NCI-H748 (cell line): ENCODE measurements at regions not wholly inside any gene's neighbourhood (a gene's known extent, or its start where the extent isn't known, plus 50 kb on each side); places are given as distances from the start of the nearest gene placed in this dataset.

Source experiments
- DNase-seq: peaks from one replicate; lab custom pipeline; 2025; ENCODE audit not compliant: unreplicated experiment; lab: John Stamatoyannopoulos, UW

DNA sequence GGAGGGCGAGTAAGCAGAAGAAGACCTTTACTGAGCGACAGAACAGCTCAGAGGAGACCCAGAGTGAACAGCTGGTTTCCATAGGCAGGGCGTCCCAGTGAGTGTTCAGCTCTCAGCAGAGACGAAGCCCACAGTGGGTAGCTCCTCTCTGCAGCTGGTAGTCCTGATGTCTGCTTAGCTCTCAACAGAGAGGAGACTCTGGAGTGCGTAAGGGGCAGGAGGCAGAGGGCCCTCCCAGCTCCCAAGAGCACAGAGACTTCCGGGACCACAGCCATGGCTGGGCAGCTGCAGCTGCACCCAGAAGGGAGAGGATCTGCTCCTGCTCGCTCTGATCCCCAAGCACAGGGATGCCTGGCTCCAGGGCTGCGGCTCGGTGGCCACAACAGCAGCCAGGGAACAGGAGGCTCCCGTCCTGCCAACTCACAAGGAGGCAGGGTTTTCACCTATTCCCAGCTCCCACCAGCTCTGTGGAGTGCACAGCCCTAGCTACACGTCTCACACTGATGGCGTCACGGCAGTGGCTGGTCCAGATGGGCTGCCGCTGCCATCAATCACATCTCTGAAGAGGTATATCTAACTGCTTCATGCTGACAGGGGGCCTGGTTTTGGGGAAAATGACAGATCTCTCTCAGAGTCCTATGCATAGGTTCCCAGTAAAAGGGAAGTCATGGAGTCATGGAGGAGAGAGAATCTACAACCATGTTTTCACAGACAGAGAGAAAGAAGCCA, 2660.1 kb upstream of the PCDH20 start:
- no peak for DNase-seq

DNA sequence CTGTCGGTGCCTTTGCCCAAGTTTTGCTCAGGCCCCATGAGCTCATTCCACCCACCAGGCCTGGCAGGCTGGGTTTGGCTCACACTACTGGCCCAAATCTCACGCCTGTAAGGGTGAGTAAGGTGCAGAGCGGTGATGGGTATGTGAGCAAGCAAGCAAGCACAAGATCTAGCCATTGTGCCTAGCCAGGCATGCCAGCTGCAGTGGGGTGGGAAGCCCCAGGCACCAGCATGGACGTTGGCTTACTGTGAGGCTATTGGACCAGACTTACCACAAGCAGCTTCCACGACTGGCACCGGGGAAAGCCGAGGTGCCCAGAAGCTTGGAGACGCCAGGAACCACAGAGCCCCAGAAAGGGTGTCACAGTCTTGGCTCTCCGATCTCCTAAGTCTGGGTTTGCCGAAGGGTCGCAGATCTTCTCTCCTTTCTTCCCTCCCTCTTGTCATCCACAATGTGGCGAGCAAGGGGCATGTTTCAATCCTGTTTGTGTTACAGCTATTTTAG, 2659.4 kb upstream of the PCDH20 start:
- DNase-seq, result no peak

GRCh38 chr13:64073203-64073602, 2657.6 kb upstream of the PCDH20 start:
- DNase-seq, result no peak

DNA sequence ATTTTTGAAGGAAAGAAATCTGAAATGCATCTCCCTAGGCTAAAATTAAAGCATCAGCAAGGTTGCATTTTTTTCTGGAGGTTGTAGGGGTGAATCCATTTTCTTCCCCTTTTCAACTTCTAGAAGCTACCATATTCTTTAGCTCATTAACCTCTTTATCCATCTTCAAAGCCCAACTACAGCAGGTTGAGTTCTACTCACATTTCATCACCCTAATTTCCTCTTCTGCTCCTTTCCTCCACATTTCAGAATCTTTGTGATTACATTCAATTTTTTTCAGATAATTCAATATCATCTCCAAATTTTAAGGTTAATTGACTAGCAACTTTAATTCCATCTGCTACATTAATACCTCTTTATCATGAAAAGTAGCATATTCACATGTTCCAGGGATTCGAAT, 2655.7 kb upstream of the PCDH20 start:
- no peak for DNase-seq

DNA sequence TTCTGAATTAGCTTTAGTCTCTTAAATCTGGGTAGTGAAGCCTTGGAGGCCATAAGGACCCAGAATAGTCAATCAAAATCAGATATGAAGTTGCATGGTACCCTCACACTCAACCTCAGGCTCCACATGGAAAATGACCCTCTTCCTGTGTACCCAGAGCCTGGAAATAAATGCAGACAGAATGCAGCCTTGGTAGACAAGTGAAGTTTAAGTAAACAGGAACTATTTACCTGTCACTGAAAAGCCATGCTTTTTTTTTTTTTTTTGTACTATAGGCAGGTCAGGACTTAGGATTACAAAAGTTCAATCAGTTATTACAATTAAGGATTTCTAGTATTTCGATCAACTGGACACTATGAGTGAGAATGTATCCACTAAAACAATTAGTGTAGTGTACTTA, 2654.2 kb upstream of the PCDH20 start:
- DNase-seq, result peak; percentile 3

- no peak for DNase-seq
Observed at GRCh38 chr13:64066711-64067110, 2651.1 kb upstream of the PCDH20 start.

- DNase-seq, result no peak
Observed at GRCh38 chr13:64061649-64062048, 2646.0 kb upstream of the PCDH20 start.

GRCh38 chr13:64057372-64058020, 2641.8 kb upstream of the PCDH20 start:
- DNase-seq, result no peak

- no peak for DNase-seq
Observed at GRCh38 chr13:64054321-64054720, 2638.7 kb upstream of the PCDH20 start.

DNA sequence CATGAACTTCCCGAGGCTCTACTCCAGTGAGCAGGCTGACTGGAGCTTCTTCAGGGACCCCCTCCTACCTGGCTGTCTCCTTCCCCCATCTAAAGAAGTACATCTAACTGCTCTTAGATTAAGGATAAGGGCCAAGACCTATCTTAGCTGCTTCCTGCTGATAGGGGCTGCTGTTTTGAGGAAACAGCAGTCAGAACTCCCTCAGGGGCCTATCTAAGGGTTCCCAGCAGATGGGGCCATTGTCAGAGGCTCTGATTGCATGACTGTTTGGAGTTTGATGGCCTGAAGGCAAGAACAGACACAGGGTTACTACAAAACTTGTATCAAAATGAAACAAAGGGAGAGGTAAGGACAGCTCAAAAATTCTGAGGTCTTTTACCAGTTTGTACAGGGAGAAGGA, 2636.9 kb upstream of the PCDH20 start:
- DNase-seq, result no peak

- DNase-seq, result no peak
Observed at GRCh38 chr13:64051278-64051677, 2635.6 kb upstream of the PCDH20 start.

GRCh38 chr13:64041296-64041695, 2625.6 kb upstream of the PCDH20 start:
- no peak for DNase-seq

DNA sequence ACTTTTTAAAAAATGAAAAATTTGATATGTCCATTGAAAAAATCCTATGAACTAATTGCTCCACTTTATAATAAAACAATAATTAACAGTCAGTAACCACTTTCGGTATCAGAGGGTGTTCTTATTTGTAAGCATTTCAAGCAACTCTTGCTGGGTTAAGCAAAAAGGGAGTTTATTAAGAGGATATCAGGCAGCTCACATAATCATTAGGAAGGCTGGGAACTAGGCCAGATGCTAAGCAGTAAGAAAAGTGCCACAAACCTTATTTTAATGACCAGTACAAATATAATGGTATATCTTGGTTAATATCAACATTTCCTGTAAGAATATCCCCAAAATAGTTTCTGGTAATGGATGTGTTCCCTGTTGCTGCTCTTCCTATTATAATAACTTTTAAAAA, 2618.3 kb upstream of the PCDH20 start:
- DNase-seq, result peak; percentile 33

DNA sequence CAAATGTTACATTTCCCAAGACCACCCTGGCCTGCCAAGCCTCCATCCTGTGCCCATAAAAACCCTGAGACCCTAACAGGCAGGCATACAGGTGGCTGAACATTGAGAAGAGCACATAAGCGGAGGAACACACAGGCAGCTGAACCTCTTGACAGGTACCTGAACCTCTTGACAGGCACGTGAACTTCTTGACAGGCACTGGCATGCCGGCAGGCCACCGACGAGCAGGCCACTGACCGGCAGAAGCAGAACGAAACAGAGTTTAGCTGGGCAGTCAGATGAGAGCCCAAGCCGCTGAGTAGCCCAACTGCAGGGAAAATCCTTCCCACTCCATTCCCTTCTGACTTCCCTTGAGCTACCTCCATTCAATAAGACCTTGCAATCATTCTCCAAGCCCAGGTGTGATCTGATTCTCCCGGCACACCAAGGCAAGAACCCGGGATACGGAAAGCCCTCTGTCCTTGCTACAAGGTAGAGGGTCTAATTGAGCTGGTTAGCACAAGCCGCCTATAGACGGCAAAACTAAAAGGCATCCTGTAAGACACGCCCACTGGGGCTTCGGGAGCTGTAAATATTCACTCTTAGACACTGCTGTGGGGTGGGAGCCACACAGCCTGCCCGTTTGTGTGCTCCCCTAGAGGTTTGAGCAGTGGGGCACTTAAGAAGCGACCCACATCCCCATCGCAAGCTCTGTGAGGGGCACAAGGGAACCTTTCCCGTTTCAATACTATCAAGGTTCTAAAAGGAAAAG, 2613.9 kb upstream of the PCDH20 start:
- no peak for DNase-seq

- DNase-seq, result no peak
Observed at GRCh38 chr13:64028551-64028950, 2612.9 kb upstream of the PCDH20 start.

GRCh38 chr13:64020126-64020525, 2604.5 kb upstream of the PCDH20 start:
- DNase-seq, result no peak

- no peak for DNase-seq
Observed at GRCh38 chr13:64007339-64007738, 2591.7 kb upstream of the PCDH20 start.

DNA sequence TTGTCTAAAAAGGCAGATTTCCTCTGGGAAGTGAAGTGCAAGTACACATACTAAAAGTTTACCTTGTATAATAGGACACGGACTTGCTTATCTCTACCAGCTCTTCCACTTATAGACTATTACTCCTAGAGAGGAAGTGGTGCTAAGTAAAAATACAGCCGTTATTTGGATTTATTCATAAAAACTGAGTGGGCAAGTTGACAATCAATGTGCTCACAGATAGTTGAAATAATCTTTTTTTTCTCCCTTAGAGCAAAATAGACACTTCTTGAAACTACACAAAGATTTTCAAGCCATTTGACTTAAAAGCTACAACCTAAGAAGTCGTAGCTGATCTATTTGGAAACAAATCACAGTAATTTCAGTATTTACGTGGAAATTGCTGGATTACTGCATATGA, 2584.7 kb upstream of the PCDH20 start:
- DNase-seq, result no peak

DNA sequence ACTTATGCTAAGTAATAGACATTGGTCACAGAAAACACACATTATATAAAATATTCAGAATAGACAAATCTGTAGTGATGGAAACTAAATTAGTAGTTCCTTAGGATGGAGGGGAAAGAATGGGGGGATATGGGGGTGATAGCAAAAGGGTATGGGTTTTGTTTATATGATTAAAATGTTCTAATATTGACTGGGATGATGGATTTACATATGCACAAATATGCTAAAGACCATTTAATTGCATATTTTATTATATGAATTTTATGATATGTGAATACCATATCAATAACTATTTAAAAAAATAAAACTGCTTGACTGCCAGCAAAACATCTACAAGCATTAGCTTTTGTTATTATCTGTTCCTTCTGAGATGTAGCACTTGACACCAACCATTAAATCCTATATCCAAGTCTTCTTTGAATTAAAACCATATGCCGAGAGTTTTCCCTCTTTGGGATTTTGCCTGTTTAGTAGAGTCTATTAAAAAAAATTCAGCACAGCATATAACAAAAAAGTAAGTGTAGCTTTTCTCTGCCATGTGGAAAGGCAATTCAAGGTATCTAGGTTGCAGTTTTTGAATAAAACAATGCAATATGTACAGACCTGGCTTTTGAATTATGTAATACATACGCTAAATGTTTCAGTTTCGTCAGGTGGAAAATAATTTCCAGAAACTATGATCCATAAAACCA, 2584.1 kb upstream of the PCDH20 start:
- DNase-seq, result no peak

- DNase-seq, result no peak
Observed at GRCh38 chr13:63983366-63983765, 2567.7 kb upstream of the PCDH20 start.

DNA sequence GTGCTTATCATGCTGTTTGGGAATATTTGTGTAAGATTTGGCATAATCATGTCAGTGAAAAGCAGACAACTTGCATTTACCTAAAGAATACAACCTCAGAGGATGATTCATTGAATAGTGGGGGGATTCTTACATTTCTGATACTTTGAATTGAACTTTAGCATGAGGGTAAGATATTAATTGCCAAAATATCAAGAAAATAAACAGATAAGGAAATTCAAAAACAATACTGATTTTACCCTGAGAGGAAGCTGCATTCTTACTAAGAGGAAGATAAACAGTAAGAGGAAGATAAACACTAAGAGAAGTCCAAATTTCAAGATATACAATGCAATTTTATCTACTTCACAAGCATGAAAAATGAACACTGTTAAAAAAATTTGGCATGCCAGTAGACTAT, 2564.3 kb upstream of the PCDH20 start:
- no peak for DNase-seq
